Hepatocyte (in vitro differentiated cells): ENCODE measurements at regions not wholly inside any gene's neighbourhood (a gene's known extent, or its start where the extent isn't known, plus 50 kb on each side); places are given as distances from the start of the nearest gene placed in this dataset.

Source experiments
- DNase-seq: peaks from one replicate; pipeline ENCODE4 v3.0.0-alpha.2; 2016; ENCODE audit warnings: low spot score
- H2AFZ ChIP-seq: fragments of 200-600 bp; sonication (generic); 2 replicates; pipeline ENCODE4 v1.6.0; 2016; ENCODE audit warnings: antibody characterized with exemption, mild to moderate bottlenecking
- H3K27ac ChIP-seq: fragments of 200-600 bp; sonication (generic); 2 replicates; pipeline ENCODE4 v1.5.1; 2016; ENCODE audit warnings: mild to moderate bottlenecking
- H3K27me3 ChIP-seq: fragments of 200-600 bp; sonication (generic); 2 replicates; pipeline ENCODE4 v1.6.1; 2016
- H3K36me3 ChIP-seq: fragments of 200-600 bp; sonication (generic); replicated peaks from 2 replicates; pipeline ENCODE4 v1.5.1; 2016; ENCODE audit warnings: low read depth; ENCODE audit not compliant: insufficient read depth
- H3K4me1 ChIP-seq: fragments of 200-600 bp; sonication (generic); 2 replicates; pipeline ENCODE4 v1.5.1; 2016; ENCODE audit warnings: mild to moderate bottlenecking, moderate library complexity; ENCODE audit not compliant: insufficient read depth
- H3K4me2 ChIP-seq: fragments of 200-600 bp; sonication (generic); 2 replicates; pipeline ENCODE4 v1.6.0; 2016
- H3K4me3 ChIP-seq: fragments of 200-600 bp; sonication (generic); 2 replicates; pipeline ENCODE4 v1.5.1; 2016; ENCODE audit warnings: mild to moderate bottlenecking
- H3K79me2 ChIP-seq: fragments of 200-600 bp; sonication (generic); 2 replicates; pipeline ENCODE4 v1.6.0; 2017; ENCODE audit warnings: mild to moderate bottlenecking
- H3K9me2 ChIP-seq: fragments of 200-600 bp; sonication (generic); replicated peaks from 2 replicates; pipeline ENCODE4 v1.6.0; 2017; ENCODE audit warnings: mild to moderate bottlenecking; ENCODE audit not compliant: insufficient read depth
- H3K9me3 ChIP-seq: fragments of 200-600 bp; sonication (generic); 2 replicates; pipeline ENCODE4 v1.5.1; 2016; ENCODE audit warnings: low read depth, mild to moderate bottlenecking
- H4K20me1 ChIP-seq: fragments of 200-600 bp; sonication (generic); 2 replicates; pipeline ENCODE4 v1.6.0; 2016; ENCODE audit warnings: mild to moderate bottlenecking; ENCODE audit not compliant: insufficient read depth, poor library complexity, severe bottlenecking
- CTCF ChIP-seq: fragments of 200-600 bp; sonication (generic); IDR thresholded peaks from 2 replicates; pipeline ENCODE4 v1.5.1; 2016; ENCODE audit warnings: antibody characterized with exemption, mild to moderate bottlenecking; ENCODE audit not compliant: poor library complexity
- EZH2 ChIP-seq: fragments of 200-600 bp; sonication (generic); IDR thresholded peaks from 2 replicates; pipeline ENCODE4 v1.6.1; 2016; ENCODE audit warnings: antibody characterized with exemption, mild to moderate bottlenecking, borderline replicate concordance
- EZH2phosphoT487 ChIP-seq: fragments of 200-600 bp; sonication (generic); IDR thresholded peaks from one replicate; pipeline ENCODE4 v1.6.1; 2018; ENCODE audit warnings: antibody characterized with exemption, mild to moderate bottlenecking, low read depth, moderate library complexity; ENCODE audit not compliant: unreplicated experiment, severe bottlenecking
- WGBS: methylation state at CpG from one replicate; pipeline ENCODE4 v1.1.6; 2016; ENCODE audit warnings: low lambda C conversion rate; ENCODE audit errors: missing lambda C conversion rate; 5-methylcytosine and 5-hydroxymethylcytosine counted together

GRCh38 chr3:193048127-193048526, 130.5 kb upstream of the MB21D2 start:
- DNase-seq = no peak
- Histone ChIP-seq H3K27ac (no peak overlapping the region), H3K27me3 (no peaks in the 10 kb centered on the region), H3K36me3 (no peaks in the 10 kb centered on the region), H3K9me3 (no peaks in the 10 kb centered on the region), H2AFZ (no peak overlapping the region), H4K20me1 (no peaks in the 10 kb centered on the region), H3K4me1 (no peaks in the 10 kb centered on the region), H3K79me2 (no peaks in the 10 kb centered on the region), H3K4me2 (no peak overlapping the region), H3K4me3 (no peak overlapping the region), H3K9me2 (no peaks in the 10 kb centered on the region)
- no peak for TF ChIP-seq EZH2phosphoT487
- TF ChIP-seq EZH2 = no peak
- TF ChIP-seq CTCF = no peak
- 77% methylated on average over 1 of the region's 1 CpG for WGBS

- whole genome bisulfite sequencing = 71% methylated on average over 4 of the region's 4 CpGs
- H3K79me2 ChIP-seq = no peaks in the 10 kb centered on the region
Measured at GRCh38 chr3:193049935-193050334, 132.3 kb upstream of the MB21D2 start.

GRCh38 chr3:193051314-193051713, 133.7 kb upstream of the MB21D2 start:
- Histone ChIP-seq H3K9me2 (no peaks in the 10 kb centered on the region), H3K36me3 (no peaks in the 10 kb centered on the region)

More at GRCh38 chr3:193049935-193050334, 132.3 kb upstream of the MB21D2 start:
- Histone ChIP-seq H3K4me1 (no peaks in the 10 kb centered on the region), H3K27me3 (no peaks in the 10 kb centered on the region), H3K27ac (no peak overlapping the region), H3K9me2 (no peaks in the 10 kb centered on the region), H4K20me1 (no peaks in the 10 kb centered on the region), H3K36me3 (no peaks in the 10 kb centered on the region), H3K9me3 (no peaks in the 10 kb centered on the region), H2AFZ (no peak overlapping the region), H3K4me3 (no peak overlapping the region), H3K4me2 (no peak overlapping the region)
- TF ChIP-seq CTCF = no peak
- no peak for TF ChIP-seq EZH2phosphoT487
- TF ChIP-seq EZH2 = no peak
- no peak for DNase-seq

More at GRCh38 chr3:193051314-193051713, 133.7 kb upstream of the MB21D2 start:
- Histone ChIP-seq H2AFZ (no peak overlapping the region), H3K27ac (no peak overlapping the region), H3K4me1 (no peaks in the 10 kb centered on the region), H3K27me3 (no peaks in the 10 kb centered on the region), H4K20me1 (no peaks in the 10 kb centered on the region), H3K4me2 (no peak overlapping the region), H3K4me3 (no peak overlapping the region), H3K79me2 (no peaks in the 10 kb centered on the region), H3K9me3 (no peaks in the 10 kb centered on the region)
- no peak for TF ChIP-seq CTCF
- no peak for TF ChIP-seq EZH2
- TF ChIP-seq EZH2phosphoT487 = no peak
- no peak for DNase-seq
- 83% methylated on average over 4 of the region's 4 CpGs for WGBS
